Ectodermal cell (in vitro differentiated cells): ENCODE measurements at regions not wholly inside any gene's neighbourhood (a gene's known extent, or its start where the extent isn't known, plus 50 kb on each side); places are given as distances from the start of the nearest gene placed in this dataset.

Experiments used
- H3K27ac ChIP-seq: 2 replicates; pipeline ENCODE4 v1.7.0; 2013; ENCODE audit warnings: mild to moderate bottlenecking, low read depth, low read length; ENCODE audit not compliant: insufficient read depth, poor library complexity, severe bottlenecking
- H3K27me3 ChIP-seq: 2 replicates; pipeline ENCODE4 v1.7.0; 2013; ENCODE audit warnings: mild to moderate bottlenecking, low read length; ENCODE audit not compliant: insufficient read depth, control insufficient read depth, poor library complexity, severe bottlenecking
- H3K36me3 ChIP-seq: one replicate; pipeline ENCODE4 v1.7.0; 2013; ENCODE audit warnings: low read length; ENCODE audit not compliant: control insufficient read depth, insufficient read depth
- H3K4me1 ChIP-seq: one replicate; pipeline ENCODE4 v1.7.0; 2013; ENCODE audit warnings: low read length; ENCODE audit not compliant: control insufficient read depth, insufficient read depth
- H3K4me3 ChIP-seq: 2 replicates; pipeline ENCODE4 v1.7.0; 2013; ENCODE audit warnings: low read depth, low read length, control low read depth; ENCODE audit not compliant: insufficient read depth
- H3K9me3 ChIP-seq: 2 replicates; pipeline ENCODE4 v1.7.0; 2013; ENCODE audit warnings: mild to moderate bottlenecking, low read length, moderate library complexity; ENCODE audit not compliant: control insufficient read depth
- whole genome bisulfite sequencing, 2 experiments: methylation state at CpG; one replicate each; pipeline ENCODE4 v1.1.7; 2013; ENCODE audit warnings: missing lambda C conversion rate in 2 of 2; 5-methylcytosine and 5-hydroxymethylcytosine counted together

- Histone ChIP-seq H3K27me3 (no peaks in the 10 kb centered on the region), H3K9me3 (no peaks in the 10 kb centered on the region), H3K4me1 (no peaks in the 10 kb centered on the region), H3K4me3 (no peak overlapping the region), H3K27ac (no peak overlapping the region), H3K36me3 (no peaks in the 10 kb centered on the region)
- 91 to 92% methylated on average over 4 of the region's 4 CpGs for WGBS, 2 experiments
These were observed 304.7 kb upstream of the FOXQ1 start for GRCh38 chr6:1007159-1007558.

DNA sequence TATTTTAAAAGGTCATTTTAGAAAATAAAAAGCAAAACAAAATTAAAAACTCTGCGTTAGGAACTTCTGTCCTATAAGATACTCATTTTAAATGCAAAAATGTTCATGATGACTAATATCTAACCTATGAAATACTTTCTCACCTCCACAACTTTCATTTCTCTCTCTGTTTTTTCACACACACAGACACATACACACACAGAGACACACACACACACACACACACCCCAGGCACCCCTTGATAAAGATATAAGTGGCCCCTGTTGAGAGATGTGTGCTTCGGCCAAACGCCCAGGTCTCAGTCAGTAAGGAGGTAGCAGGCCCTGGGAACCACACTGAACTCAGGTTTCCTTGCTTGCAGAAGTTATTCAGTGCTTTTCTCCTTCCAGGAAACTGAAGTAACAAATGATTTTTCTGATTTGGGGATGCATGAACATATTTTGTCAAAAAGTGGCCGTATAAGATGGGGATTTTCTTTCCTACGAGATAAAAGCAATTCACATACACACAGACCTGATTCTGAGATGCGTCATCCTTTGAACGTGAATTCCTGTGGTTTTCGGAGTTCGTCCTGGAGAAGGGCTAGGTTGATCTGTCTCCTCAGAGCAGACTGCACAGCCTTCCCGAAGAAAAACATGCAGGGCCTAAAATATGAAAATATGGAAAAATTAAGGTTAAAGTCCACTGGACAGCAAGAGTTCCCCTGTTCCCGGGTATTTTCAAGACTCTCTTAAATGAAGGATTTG lies 306.8 kb upstream of the FOXQ1 start:
- Histone ChIP-seq H3K27me3 (no peaks in the 10 kb centered on the region), H3K27ac (no peak overlapping the region), H3K9me3 (no peaks in the 10 kb centered on the region), H3K4me3 (no peak overlapping the region), H3K36me3 (no peaks in the 10 kb centered on the region), H3K4me1 (no peaks in the 10 kb centered on the region)
- 92 to 94% methylated on average over 10 to 11 of the region's 11 CpGs for WGBS, 2 experiments

DNA sequence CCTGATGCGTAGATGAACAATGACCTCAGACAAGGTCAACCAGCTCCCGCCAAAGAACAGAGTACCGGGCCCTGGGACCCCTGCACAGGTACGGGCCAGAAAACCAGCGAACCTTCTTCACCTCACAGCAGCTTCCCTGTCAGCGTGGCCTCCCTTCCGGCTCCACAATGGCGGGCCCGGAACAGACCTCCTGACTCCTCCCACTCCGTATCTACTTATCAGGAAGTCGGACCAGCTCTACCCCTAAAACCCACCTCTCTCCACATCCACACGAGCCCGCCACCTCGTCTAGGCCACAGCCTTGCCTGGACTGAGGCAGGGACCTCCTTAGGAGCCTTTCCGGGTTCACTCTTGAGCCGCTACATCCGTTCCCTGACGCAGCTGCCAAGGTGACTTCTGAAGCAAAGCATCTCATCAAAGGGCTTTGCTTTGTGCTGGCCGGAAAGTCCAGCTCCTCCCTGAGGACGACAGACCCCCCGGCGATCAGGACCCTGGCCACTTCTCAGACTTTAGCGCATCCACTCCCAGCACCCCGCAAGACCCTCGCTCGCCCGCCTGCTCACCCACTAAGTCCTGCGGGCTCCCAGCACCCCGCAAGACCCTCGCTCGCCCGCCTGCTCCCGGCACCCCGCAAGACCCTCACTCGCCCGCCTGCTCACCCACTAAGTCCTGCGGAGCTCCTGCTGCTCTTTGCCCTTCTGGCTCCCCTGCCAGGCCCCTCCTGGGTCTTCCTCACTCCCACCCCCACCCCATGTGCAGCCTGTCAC lies 308.3 kb upstream of the FOXQ1 start:
- H3K9me3 ChIP-seq, result no peaks in the 10 kb centered on the region
- no peaks in the 10 kb centered on the region for H3K27me3 ChIP-seq
- no peak overlapping the region for H3K27ac ChIP-seq
- no peaks in the 10 kb centered on the region for H3K4me1 ChIP-seq
- 93 to 94% methylated on average over 37 of the region's 37 CpGs for WGBS, 2 experiments
- H3K4me3 ChIP-seq, result no peak overlapping the region
- no peaks in the 10 kb centered on the region for H3K36me3 ChIP-seq

GRCh38 chr6:1002989-1003388 lies 308.9 kb upstream of the FOXQ1 start:
- no peaks in the 10 kb centered on the region for H3K27me3 ChIP-seq
- 87 to 90% methylated on average over 12 of the region's 12 CpGs for WGBS, 2 experiments
- no peaks in the 10 kb centered on the region for H3K9me3 ChIP-seq
- no peaks in the 10 kb centered on the region for H3K4me1 ChIP-seq
- no peak overlapping the region for H3K27ac ChIP-seq
- no peak overlapping the region for H3K4me3 ChIP-seq
- H3K36me3 ChIP-seq, result no peaks in the 10 kb centered on the region

- no peak overlapping the region for H3K27ac ChIP-seq
- H3K4me3 ChIP-seq, result no peak overlapping the region
- 89 to 90% methylated on average over 12 of the region's 12 CpGs for WGBS, 2 experiments
- H3K36me3 ChIP-seq, result no peaks in the 10 kb centered on the region
- H3K9me3 ChIP-seq, result no peaks in the 10 kb centered on the region
- no peaks in the 10 kb centered on the region for H3K4me1 ChIP-seq
- no peaks in the 10 kb centered on the region for H3K27me3 ChIP-seq
These were observed 308.9 kb upstream of the EXOC2 start for GRCh38 chr6:1001655-1002349.

GRCh38 chr6:999552-999951 lies 306.6 kb upstream of the EXOC2 start:
- WGBS, 2 experiments, result 91 to 94% methylated on average over 9 of the region's 9 CpGs
- Histone ChIP-seq H3K4me3 (no peak overlapping the region), H3K27me3 (no peaks in the 10 kb centered on the region), H3K36me3 (no peaks in the 10 kb centered on the region), H3K9me3 (no peaks in the 10 kb centered on the region), H3K4me1 (no peaks in the 10 kb centered on the region), H3K27ac (no peak overlapping the region)

DNA sequence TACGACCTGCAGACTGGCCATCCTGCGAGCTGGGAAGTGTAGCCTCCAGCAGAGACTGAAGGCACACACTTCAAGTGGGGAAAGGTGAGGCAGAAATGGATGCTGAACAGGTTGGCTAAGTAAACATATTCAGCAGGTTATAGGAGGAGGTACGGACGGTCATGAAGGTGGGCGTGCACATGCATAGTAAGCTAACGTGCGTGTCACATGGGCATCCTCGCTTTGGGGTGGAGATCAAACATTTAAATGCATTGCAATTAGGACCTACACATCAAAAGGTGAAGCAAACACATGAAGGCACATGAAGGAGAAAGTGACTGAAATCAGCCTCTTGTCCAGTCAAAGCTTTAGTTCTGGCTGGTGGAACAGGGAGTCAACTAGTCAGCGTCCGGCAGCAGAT lies 305.6 kb upstream of the EXOC2 start:
- Histone ChIP-seq H3K27me3 (no peaks in the 10 kb centered on the region), H3K9me3 (no peaks in the 10 kb centered on the region), H3K27ac (no peak overlapping the region), H3K4me1 (no peaks in the 10 kb centered on the region), H3K36me3 (no peaks in the 10 kb centered on the region), H3K4me3 (no peak overlapping the region)
- WGBS, 2 experiments, result 92 to 96% methylated on average over 10 of the region's 10 CpGs

GRCh38 chr6:996271-996852 lies 303.4 kb upstream of the EXOC2 start:
- no peak overlapping the region for H3K4me3 ChIP-seq
- H3K4me1 ChIP-seq, result no peaks in the 10 kb centered on the region
- H3K9me3 ChIP-seq, result no peaks in the 10 kb centered on the region
- H3K27ac ChIP-seq, result no peak overlapping the region
- 86 to 87% methylated on average over 9 of the region's 9 CpGs for WGBS, 2 experiments
- H3K36me3 ChIP-seq, result no peaks in the 10 kb centered on the region
- H3K27me3 ChIP-seq, result no peaks in the 10 kb centered on the region

- Histone ChIP-seq H3K36me3 (no peaks in the 10 kb centered on the region), H3K4me1 (no peaks in the 10 kb centered on the region), H3K27ac (no peak overlapping the region), H3K4me3 (no peak overlapping the region), H3K27me3 (no peaks in the 10 kb centered on the region), H3K9me3 (no peaks in the 10 kb centered on the region)
These were observed 298.3 kb upstream of the EXOC2 start for GRCh38 chr6:991192-991591.

GRCh38 chr6:984031-984430 lies 291.1 kb upstream of the EXOC2 start:
- Histone ChIP-seq H3K4me1 (no peaks in the 10 kb centered on the region), H3K9me3 (no peaks in the 10 kb centered on the region), H3K36me3 (no peaks in the 10 kb centered on the region), H3K27ac (no peak overlapping the region), H3K27me3 (no peaks in the 10 kb centered on the region), H3K4me3 (no peak overlapping the region)
- 95 to 97% methylated on average over 4 of the region's 4 CpGs for WGBS, 2 experiments
